Stomach (tissue), 4 donors: ENCODE measurements at regions not wholly inside any gene's neighbourhood (a gene's known extent, or its start where the extent isn't known, plus 50 kb on each side); places are given as distances from the start of the nearest gene placed in this dataset.

Source experiments
- CTCF ChIP-seq, 7 experiments: fragments of 450-650 bp in 4 of 7; fragments of 200-600 bp in 3 of 7; sonication (generic) in 3 of 7; IDR thresholded peaks; one replicate each; pipeline ENCODE4 v1.5.1; 2016 to 2019; ENCODE audit warnings: antibody characterized with exemption in 7 of 7, control low read depth in 2 of 7, mild to moderate bottlenecking in 1 of 7
- EP300 ChIP-seq: sonication (generic); formaldehyde crosslinking; IDR thresholded peaks from one replicate; pipeline ENCODE4 v1.6.1; 2017; ENCODE audit warnings: antibody characterized with exemption
- POLR2A ChIP-seq, 4 donors: fragments of 450-650 bp; IDR thresholded peaks; one replicate each; pipeline ENCODE4 v1.6.1; 2016; ENCODE audit warnings: antibody characterized with exemption in 4 of 4, control low read depth in 2 of 4, mild to moderate bottlenecking in 1 of 4, moderate library complexity in 1 of 4

- TF ChIP-seq CTCF (IDR thresholded peaks at IDR 0.05) = no peak
- TF ChIP-seq POLR2A (IDR thresholded peaks at IDR 0.05) = no peak
- TF ChIP-seq EP300 = no peak
These were observed 93.3 kb upstream of the MARCKS start for GRCh38 chr6:113763876-113764275.
